GM21825 (cell line): ENCODE measurements at regions not wholly inside any gene's neighbourhood (a gene's known extent, or its start where the extent isn't known, plus 50 kb on each side); places are given as distances from the start of the nearest gene placed in this dataset.
A peak's percentile ranks its signal among the peaks of the same experiment; 100 is the strongest.

ENCODE experiments used
- ATAC-seq: cut with Tn5 transposase; IDR thresholded peaks from one replicate; pipeline ENCODE4 v1.9.1; 2021; ENCODE audit warnings: mild to moderate bottlenecking, moderate library complexity; ENCODE audit not compliant: unreplicated experiment

- no peak for ATAC-seq
Observed at GRCh38 chr5:148708854-148709253, 54.5 kb upstream of the HTR4 start.

- no peak for ATAC-seq
Observed at GRCh38 chr5:148711961-148712360, 57.6 kb upstream of the HTR4 start.

GRCh38 chr5:148713735-148714508 lies 59.6 kb upstream of the HTR4 start:
- no peak for ATAC-seq

- no peak for ATAC-seq
Observed at GRCh38 chr5:148716716-148717115, 62.4 kb upstream of the HTR4 start.

- ATAC-seq, result no peak
Observed at GRCh38 chr5:148717668-148718067, 63.3 kb upstream of the HTR4 start.

- ATAC-seq, result no peak
Observed at GRCh38 chr5:148719605-148720004, 65.3 kb upstream of the HTR4 start.

- no peak for ATAC-seq
Observed at GRCh38 chr5:148720257-148720656, 65.9 kb upstream of the HTR4 start.

- no peak for ATAC-seq
Observed at GRCh38 chr5:148723143-148723542, 68.8 kb upstream of the HTR4 start.

- no peak for ATAC-seq
Observed at GRCh38 chr5:148725675-148726074, 71.3 kb upstream of the HTR4 start.

- no peak for ATAC-seq
Observed at GRCh38 chr5:148729182-148729581, 74.9 kb upstream of the HTR4 start.

GRCh38 chr5:148730270-148730669 lies 75.9 kb upstream of the HTR4 start:
- no peak for ATAC-seq

GRCh38 chr5:148730942-148731898 lies 76.9 kb upstream of the HTR4 start:
- peak; percentile 92 for ATAC-seq

GRCh38 chr5:148732692-148733091 lies 78.4 kb upstream of the HTR4 start:
- ATAC-seq, result no peak

- ATAC-seq, result no peak
Observed at GRCh38 chr5:148733601-148734438, 79.5 kb upstream of the HTR4 start.

- no peak for ATAC-seq
Observed at GRCh38 chr5:148734518-148734917, 80.2 kb upstream of the HTR4 start.

- no peak for ATAC-seq
Observed at GRCh38 chr5:148735301-148735835, 81.0 kb upstream of the HTR4 start.

- ATAC-seq, result no peak
Observed at GRCh38 chr5:148739023-148739422, 84.7 kb upstream of the HTR4 start.

GRCh38 chr5:148739524-148739923 lies 85.2 kb upstream of the HTR4 start:
- no peak for ATAC-seq

GRCh38 chr5:148740079-148740858 lies 85.9 kb upstream of the HTR4 start:
- no peak for ATAC-seq
